NCI-H1092 (cell line): ENCODE measurements at regions not wholly inside any gene's neighbourhood (a gene's known extent, or its start where the extent isn't known, plus 50 kb on each side); places are given as distances from the start of the nearest gene placed in this dataset.

ENCODE experiments used
- DNase-seq: peaks from one replicate; lab custom pipeline; 2025; lab: John Stamatoyannopoulos, UW

DNA sequence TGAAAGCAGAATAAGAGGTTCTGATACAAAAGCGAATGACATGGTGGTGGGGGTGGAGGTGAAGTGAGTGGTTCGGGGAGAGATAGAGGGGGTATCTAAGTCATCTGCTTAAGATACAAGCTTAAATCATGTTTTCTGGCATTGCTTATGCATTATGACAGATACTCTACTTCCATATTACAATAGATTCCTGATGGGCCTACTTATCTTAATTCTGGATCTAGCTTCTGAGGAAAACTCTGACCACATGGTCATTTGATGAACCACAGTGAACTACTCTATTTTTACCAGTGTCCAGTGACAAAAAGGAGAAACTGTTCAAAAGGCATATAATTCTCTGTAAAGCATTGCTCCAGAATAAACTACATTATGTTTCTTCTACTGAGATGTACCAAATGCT is 673.7 kb upstream of the CCDC54 start:
- DNase-seq: no peak

DNA sequence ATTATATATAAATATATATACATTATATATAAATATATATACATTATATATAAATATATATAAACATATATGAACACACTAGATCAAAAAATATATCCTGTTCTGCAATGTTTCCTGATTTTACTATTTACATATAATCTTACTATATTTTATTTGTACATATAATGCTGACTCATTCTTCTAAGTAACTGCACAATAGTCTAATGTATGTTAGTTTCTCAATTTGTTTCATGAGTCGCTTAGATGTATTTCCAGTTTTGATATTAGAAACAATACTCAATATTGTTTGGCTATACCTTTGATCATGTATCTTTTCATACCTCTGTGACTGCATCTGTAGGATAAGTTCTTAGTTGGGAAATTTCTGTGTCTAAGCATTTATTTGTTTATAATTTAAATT is 669.9 kb upstream of the CCDC54 start:
- DNase-seq: no peak

DNA sequence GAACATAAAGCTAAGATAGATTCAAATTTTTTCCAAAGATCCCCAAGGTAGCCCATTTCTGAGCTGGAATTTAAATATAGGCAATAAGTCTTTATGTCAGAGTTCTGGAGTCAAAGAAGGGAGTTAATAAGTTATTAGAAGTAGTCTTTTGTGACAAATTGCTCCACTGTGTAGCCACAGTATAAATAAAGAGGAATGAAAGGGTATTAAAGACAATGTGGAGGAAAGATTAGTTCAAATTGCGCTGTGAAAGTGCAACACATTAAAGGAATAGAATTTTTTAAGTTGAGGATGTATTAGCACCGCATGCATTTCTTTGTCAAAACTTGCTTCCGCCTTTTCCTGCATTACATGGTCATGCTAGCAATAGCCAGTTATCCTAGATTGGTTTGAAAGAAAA is 666.6 kb upstream of the CCDC54 start:
- DNase-seq: no peak

DNA sequence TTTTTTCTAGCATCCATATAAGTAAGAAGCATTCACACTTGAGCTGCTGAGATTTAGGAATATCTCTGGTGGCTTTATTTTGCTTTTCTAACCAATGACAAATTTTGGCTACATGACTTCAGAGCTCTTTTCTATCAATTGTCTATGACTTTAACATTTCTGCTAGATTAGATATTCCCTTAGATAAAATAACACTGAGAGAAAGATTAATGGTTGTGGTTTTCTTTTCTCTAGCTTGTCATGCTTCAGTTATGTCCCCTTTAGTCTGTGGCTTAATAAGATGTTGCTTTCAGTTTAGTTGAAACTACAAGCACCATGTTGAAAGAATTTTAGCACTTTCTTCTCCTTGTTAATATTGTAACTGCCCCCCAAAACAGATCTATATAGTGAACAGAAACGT is 665.6 kb upstream of the CCDC54 start:
- DNase-seq: no peak

DNA sequence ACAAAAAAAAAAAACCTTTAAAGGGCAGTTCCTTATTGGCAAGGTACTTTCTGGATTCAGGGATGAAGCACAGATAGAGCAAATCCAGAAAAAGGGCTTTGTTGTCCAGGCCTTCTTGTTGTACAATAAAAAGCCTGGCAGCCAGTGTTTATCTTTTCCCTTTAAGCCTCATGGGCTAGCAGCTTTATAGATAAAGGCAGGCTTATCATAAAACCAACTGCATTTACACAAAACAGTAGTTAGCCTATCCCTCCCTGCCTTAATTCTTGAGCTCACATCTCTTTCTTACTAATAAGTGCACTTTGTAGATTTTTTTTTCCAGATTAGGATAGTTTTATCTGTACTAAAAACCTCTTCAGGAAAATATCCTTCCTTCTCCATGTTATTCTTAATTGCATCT is 662.8 kb upstream of the CCDC54 start:
- DNase-seq: no peak

DNA sequence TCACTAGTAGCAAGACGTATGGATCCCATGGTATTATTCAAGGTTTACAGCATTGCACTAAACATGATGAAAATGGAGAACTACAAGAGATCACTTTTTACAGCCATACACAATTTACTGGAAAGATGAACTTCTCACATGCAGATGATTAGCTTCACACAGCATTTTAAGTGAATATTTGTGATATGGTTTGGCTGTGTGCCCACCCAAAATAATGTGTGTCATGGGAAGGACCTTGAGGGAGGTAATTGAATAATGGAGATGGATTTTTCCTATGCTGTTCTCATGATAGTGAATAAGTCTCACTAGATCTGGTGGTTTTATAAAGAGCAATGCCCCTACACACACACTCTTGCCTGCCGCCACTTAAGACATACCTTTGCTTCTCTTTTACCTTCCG is 662.0 kb upstream of the CCDC54 start:
- no peak for DNase-seq

DNA sequence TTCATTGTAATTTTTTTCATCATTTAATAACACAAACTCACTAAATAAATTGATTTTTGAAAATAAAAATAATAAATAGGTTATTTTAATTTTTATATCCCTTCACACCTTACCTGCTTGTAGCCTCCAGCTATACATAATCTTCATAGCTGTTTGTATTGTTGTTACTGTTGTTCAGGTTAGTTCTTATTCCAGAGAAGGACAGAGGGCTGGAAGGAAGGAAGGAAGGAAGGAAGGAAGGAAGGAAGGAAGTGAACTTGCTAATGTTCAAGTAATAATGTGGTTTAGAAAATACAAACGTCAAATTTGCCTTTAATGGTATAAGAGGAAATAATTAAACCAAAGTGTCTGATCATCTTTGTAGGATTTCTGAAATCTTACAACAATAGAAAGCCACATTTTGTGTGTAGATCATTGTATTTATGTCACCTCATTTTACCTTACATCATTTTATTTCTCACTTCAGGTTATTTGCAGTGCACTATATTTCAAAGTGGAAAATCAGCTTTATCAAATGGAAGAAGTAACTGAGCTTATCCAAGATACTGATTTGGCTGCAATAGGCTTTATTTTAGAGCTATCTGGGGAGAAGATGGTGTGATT is 660.0 kb upstream of the CCDC54 start:
- no peak for DNase-seq

DNA sequence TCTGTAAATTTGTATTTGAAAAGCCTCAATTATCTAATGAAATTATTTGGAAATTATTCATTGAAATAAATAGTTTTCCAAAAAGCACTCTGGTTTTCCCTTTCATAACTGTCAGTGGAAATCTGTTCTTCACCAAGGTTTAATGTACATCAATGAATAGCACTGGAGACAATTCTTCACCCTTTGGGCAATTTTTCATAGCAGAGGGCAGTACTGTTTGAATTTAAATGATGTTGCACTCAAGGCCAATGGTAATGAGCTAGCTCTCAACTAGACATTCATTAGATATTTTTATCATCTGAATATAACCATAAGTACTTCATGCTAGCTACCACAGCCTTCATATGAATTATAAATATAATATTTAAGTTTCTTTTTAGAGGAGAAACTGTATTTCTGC is 658.2 kb upstream of the CCDC54 start:
- DNase-seq: no peak

DNA sequence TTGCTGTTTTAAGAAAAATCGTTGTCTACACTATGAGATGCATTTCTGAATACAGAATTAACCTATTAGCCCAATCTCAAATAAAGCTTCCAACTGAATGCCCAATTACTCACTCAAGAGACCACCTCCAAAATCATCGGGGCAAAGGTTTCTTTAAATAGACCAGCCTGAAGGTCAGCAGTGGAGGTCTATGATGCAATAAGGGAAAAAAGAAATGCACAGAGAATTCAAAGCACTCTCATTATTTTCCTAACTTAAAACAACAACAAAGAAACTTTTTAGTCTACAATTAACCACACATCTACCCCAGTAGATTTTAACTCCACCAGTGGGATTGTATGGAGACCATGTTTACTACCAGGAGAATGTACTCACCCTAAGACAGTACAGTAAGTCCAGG is 657.7 kb upstream of the CCDC54 start:
- DNase-seq: no peak

DNA sequence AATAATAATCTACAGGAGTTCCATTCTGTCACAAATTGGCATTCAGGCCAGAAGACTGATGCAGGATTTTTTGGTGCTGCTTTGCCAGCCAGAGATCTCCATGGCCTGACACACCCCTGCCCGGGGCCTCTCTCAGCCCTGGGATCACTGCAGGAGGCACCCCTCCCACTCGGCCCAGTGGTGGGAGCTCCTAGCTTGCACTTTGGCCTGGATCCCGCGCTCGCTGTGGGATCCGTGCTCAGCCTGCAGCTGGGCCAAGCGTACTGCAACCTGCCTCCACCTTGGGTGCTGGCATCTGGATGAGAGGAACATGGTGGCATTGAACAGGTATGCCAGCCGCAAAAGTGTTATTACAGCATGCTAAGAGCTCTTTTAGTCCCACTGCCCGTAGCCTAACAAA is 656.7 kb upstream of the CCDC54 start:
- DNase-seq: no peak

DNA sequence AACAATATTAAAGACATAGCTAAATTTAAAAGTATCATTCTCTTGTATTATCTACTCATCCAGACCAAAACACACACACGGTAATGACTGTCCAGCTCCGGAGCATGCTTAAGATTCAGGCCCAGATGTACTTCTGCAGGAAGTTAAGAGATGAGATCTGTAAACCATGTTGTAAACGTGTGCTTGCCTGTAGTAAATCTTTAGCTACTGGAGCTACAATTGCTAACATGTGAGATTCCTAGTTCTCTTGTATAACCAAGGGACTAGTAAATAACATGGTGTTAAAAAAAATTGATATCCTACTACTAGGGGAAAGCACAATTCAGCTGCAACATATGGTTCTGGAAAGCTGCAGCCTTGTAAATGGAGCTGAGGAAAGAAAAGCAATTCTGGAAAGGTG is 651.7 kb upstream of the CCDC54 start:
- no peak for DNase-seq

DNA sequence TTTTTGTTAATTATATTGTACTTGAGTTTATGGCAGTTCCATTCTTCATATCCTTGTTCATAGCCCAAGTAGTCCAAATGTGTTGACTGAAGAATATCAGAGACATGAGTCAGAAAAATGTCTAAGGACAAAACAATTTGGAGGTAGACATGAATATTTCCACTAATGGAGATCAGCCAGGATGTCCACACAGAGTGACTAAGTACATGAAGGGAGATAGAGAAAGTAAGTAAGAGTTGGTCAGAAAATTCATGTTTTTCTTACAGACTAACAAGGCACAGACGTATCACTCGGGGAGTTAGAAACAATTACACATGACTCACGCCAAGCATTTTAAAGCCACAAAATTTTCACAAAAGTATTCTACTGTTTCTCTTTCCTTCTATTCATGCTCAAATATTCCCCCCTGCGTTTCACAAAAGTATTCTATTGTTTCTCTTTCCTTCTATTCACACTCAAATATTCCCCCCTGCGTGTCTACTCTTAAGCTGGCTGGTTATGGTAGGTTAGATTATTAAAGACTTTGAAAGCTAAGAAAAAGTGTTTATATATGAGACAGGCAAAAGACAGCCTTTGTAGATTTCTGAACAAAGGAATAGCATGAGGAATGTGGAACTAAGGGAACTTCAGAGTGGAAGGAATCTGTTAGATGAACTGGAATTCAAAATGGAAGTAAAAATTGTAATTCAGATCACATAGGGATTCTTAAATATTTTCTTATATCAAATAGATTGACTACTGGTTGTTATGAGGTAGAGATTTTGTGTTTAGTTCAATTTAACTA is 648.7 kb upstream of the CCDC54 start:
- no peak for DNase-seq

DNA sequence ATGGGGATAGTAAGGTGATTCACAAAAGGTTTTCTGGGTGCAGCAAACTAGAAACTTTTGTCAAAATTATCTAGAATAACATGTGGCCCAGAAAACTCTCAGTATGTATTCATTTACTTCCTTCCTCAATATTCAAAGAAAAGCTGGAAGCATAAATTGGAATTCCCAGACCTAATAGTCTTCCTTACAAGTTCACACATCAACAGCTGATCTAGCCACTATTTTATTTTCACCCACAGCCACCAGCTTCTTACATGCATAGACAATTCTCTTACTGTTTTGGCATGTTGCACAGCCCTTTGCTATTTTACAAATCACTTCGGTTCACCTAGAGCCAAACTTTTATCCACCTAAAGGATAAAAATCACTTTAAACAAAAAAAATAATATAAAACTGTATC is 647.8 kb upstream of the CCDC54 start:
- DNase-seq: no peak

DNA sequence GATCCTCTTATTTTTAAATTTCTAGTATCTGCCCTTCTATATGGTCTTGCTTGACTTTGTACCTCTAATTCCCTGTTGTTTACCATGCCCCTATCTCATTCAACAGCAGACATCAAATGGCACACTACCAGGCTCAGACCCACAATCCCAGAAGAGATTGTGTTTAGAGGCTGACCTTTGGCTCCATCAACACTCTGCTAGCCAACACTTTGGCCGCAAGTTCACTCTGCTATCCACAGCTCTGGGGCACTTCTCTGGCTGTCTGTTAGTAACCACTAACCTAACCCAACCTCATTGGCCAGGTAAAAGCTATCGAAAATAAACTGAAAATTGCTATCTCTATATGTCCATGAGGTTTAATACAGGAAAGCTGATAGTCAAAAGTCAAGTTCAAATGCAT is 646.0 kb upstream of the CCDC54 start:
- no peak for DNase-seq

DNA sequence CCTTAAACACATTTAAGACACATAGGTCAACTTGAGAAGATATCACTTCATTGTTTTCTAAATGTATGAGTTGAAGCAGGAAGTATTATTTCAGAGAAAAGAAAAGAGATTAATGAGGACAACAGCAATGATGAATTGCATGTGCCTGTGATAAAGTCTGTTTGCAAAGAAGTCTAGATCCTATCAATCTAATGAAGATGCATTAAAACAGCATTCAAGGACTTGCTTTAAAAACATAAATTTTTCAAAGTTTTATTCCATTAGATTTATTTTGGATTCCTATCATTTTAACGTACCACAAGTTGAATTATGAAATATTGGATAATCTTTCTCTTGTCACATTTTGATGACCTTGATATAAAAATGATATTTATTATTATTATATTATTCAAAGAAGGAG is 642.5 kb upstream of the CCDC54 start:
- no peak for DNase-seq

DNA sequence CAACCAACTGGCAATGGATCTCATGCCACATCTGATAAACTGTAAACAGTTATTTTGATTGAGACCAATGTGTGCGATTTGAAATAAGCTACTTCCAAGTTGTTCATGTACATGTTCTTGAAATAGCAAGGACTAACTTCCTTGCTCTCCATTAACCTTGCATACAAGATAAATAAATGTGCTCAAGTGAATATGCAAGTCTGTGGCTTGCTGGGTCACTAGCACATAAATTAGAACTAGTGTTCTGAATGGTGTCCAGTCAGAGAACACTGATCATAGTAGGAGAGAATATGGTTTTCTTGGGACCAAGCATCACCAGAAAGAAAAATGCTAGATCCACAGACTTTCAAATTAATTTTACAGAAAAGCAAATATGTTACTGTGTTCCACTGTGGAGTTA is 640.0 kb upstream of the CCDC54 start:
- no peak for DNase-seq

DNA sequence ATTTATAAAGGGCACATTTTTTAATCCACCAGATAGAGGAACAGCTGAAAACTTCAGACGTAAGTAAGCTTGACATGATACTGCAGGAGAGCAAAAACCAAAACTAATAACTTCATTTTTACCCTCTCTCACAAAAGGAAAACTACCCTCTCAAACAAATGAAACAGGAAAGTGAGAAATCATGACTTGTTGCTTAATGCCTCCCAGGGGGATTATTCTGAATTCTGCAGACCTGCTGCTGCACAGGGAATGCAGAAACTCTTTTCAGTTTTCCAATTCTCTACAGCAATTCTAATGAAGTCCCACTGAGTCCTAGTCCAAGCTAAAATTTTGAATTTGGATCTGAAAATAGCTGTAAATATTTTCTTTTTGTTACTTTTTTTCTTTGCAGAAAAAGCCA is 637.1 kb upstream of the CCDC54 start:
- no peak for DNase-seq

DNA sequence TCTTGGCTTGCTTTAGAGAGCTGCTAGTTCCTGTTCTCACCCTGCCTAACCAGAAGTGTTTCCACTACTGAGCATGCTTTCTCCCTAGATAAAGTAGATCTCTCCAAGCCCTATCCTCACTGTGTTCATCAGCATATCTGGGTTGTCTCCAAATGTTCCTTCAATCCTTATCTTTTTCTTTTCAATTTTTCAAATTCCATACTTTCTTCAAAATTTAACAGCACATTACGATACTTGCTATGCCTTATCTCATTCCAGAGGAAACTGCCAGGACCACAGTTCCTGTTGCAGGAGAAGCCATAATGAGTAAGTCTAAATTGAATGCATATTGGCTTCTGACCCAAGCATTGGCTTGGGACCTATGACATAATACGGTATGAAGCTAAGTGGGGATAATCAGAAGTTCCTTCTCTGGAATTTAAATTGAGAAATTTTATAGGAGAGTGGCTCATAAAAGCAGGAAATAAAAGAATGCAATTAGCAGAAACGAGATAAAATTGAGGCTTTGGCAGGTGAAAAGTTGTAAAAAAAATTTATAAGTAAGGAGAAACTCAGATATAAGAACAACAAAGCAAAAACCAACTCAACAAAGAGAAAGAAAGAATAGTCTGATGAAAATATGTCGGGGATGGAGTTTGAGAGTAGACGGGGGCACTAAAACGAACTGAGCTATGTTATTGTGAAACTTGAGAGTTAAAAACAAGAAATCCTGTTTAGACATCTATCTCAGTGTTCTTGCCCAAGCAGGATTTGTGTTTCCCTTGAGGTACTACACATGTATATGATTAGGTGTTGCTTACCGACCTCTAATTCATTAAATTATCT is 631.7 kb upstream of the CCDC54 start:
- no peak for DNase-seq

DNA sequence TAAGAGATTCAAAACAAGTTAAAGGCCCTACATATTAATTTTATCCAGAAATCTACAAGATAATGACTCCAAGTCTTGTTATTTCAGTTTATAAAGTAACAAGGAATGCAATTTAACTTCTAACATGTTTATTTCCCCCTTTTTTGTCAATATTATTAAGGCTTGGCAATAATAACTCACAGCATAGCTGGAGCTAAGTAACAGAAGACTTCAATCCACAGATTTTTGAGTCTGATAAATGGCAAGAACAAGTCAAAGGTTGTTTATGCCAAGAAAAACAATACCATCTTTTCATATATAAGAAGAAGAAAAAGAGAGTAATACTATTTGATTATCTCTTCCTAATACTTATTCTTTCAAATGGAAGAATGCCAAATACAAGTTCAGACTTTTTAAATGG is 631.0 kb upstream of the CCDC54 start:
- no peak for DNase-seq

DNA sequence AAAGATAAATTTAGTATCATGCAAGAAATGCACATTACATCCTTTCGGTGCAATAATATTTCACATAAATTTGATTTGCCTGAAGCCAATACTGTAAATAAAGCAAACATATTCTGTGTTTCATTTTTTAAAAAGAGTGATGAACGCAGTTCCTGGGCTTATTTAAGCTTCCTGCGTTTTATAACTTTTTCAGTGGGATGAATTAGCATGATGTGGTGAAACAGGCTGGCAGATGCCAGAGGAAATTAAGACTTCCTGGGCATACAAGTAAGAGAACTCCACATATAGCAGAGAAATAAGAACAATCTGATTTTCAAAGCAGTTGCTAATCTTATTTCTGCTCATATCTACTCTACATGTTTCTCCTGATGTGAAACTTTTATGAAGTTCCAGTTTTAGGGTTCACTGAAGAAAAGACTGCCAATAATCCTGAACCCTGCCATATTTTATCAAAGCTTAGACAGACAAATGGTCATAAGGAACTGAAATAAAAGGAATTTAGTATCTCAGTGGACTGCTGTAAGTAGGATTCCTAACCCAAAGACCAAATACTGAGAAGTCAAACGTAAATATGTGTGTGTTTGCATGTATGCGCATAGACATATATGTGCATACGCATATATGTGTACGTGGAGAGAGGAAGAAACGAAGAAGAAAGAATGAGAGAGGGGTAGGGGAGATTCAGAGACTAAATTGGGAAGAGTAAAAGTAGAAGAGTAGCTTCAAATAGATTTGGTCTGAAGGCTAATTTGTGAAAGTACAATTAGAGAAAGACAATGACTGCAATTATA is 628.6 kb upstream of the CCDC54 start:
- no peak for DNase-seq

DNA sequence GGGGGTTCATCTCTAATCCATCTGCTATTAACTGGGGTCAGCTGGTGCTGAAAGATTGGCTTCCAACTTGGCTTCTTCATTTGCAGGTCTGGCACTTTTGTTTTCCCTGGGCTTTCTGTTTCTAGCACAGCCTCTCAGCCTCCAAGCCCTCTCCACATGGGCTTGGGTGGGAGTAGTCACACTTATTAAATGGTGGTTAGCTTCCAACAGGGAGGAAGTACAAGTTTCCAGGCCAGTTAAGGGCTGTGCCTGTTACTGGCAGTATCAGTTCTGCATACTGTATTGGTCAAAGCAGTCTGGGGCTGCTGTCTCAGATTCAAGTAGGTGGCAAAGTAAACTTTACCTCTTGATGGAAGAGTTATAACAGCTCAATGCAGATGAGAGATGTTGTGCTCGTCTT is 627.1 kb upstream of the CCDC54 start:
- no peak for DNase-seq

DNA sequence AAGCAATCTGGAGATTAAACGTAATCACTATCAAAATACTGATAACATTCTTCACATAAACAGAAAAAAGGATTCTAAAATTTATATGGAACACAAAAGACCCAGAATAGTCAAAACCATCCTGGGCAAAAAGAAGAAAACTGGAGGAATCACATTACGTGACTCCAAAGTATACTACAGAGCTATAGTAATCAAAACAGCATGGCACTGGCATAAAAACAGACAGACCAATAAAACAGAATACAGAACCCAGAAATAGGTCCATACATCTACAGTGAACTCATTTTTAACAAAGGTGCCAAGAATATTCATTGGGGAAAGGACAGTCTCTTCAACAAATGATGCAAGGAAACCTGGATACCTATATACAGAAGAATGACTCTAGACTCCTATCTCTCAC is 621.9 kb upstream of the CCDC54 start:
- no peak for DNase-seq

DNA sequence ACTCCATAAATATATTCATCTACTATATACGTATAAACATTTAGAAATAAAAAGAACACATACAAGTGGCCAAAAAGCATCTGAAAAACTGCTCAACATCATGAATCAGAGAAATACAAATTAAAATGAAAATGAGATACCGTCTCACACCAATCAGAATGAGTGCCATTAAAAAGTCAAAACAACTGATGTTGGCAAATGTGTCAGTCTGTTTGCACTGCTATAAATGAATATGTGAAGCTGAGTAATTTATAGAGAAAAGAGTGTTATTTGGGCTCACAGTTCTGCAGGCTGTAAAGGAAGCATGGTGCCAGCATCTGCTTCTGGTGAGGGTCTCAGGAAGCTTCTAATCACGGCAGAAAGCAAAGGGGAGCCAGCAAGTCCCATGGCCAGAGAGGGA is 620.3 kb upstream of the CCDC54 start:
- DNase-seq: no peak
